ENCODE measurements at regions not wholly inside any gene's neighbourhood (a gene's known extent, or its start where the extent isn't known, plus 50 kb on each side); places are given as distances from the start of the nearest gene placed in this dataset.

DNA sequence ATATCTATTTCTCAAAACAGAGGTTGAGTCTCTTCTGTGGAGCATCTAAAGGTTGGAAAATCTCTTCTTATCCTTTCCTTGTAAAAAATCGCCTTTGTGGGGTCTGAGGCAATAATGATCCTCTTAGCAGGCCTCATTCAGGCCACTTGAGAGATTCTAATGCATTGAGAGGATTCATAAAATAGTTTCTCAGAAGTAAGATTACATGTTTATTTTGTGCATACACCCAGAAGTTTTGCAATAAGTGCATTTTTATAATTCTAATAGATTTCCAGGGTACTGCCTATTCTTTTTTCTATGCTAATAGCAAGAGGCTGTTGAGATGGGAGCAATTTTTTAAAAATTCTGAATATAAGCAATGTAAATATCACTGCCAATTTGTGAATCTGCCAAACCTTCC lies 342.2 kb upstream of the KLF12 start:
- no peak for TF ChIP-seq POLR2A (IDR thresholded peaks at IDR 0.05; ENCODE audit: control extremely low read depth in 1 of 2, low read depth in 2 of 2, low read length in 2 of 2)
- TF ChIP-seq CEBPB (IDR thresholded peaks at IDR 0.05; ENCODE audit: low read depth, low read length), result no peak
